Cardiac fibroblast (primary cell): ENCODE measurements at regions not wholly inside any gene's neighbourhood (a gene's known extent, or its start where the extent isn't known, plus 50 kb on each side); places are given as distances from the start of the nearest gene placed in this dataset.

Experiments used
- DNase-seq, 2 donors: peaks; one replicate each; pipeline versions ENCODE4 v3.0.0 to v3.0.0-alpha.2; 2010; ENCODE audit warnings: low read depth in 2 of 2
- H3K4me3 ChIP-seq, 2 donors: replicated peaks in 1 of 2; 1 replicate in 1 of 2; 2 replicates in 1 of 2; pipeline ENCODE4 v1.5.1; 2011; ENCODE audit warnings: low read depth in 2 of 2, low read length in 2 of 2, mild to moderate bottlenecking in 2 of 2, moderate library complexity in 1 of 2
- CTCF ChIP-seq: IDR thresholded peaks from one replicate; pipeline ENCODE4 v1.5.1; 2011; ENCODE audit warnings: low read depth, mild to moderate bottlenecking, low read length, inconsistent platforms

GRCh38 chr4:77332696-77333270 is 175.8 kb downstream of the CCNG2 start:
- no peak for DNase-seq
- no peak overlapping the region for H3K4me3 ChIP-seq
- no peak for TF ChIP-seq CTCF

- H3K4me3 ChIP-seq = no peak overlapping the region
- TF ChIP-seq CTCF = no peak
- DNase-seq = no peak
Observed at GRCh38 chr4:77336411-77337142, 179.6 kb downstream of the CCNG2 start.

- H3K4me3 ChIP-seq = no peak overlapping the region
- DNase-seq = no peak
- no peak for TF ChIP-seq CTCF
Observed at GRCh38 chr4:77342170-77342810, 185.3 kb downstream of the CCNG2 start.

- no peak overlapping the region for H3K4me3 ChIP-seq
- TF ChIP-seq CTCF = no peak
- no peak for DNase-seq
Observed at GRCh38 chr4:77344001-77344400, 187.0 kb downstream of the CCNG2 start.

GRCh38 chr4:77344784-77345183 is 187.8 kb downstream of the CCNG2 start:
- no peak for TF ChIP-seq CTCF
- no peak for DNase-seq
- no peak overlapping the region for H3K4me3 ChIP-seq

GRCh38 chr4:77347351-77347966 is 190.5 kb downstream of the CCNG2 start:
- no peak for TF ChIP-seq CTCF
- H3K4me3 ChIP-seq = no peak overlapping the region
- DNase-seq = no peak
